ENCODE measurements at regions not wholly inside any gene's neighbourhood (a gene's known extent, or its start where the extent isn't known, plus 50 kb on each side); places are given as distances from the start of the nearest gene placed in this dataset.
A peak's percentile ranks its signal among the peaks of the same experiment; 100 is the strongest.

- H3K36me3 ChIP-seq (ENCODE audit: insufficient read depth, insufficient read length, low read length), result no peaks in the 10 kb centered on the region
- H3K27me3 ChIP-seq (ENCODE audit: insufficient read depth, insufficient read length), result no peaks in the 10 kb centered on the region
- no peak for DNase-seq (ENCODE audit: low read depth, low spot score)
- no peaks in the 10 kb centered on the region for H3K4me1 ChIP-seq (ENCODE audit: insufficient read depth, insufficient read length)
- H3K4me3 ChIP-seq (ENCODE audit: insufficient read length, low read depth), result no peak overlapping the region
- H3K9me3 ChIP-seq (ENCODE audit: insufficient read depth, low read length), result no peaks in the 10 kb centered on the region
- no peak overlapping the region for H3K9ac ChIP-seq (ENCODE audit: insufficient read length, low read depth)
- TF ChIP-seq SUZ12 (IDR thresholded peaks at IDR 0.05; ENCODE audit: extremely low read depth, insufficient read depth, insufficient read length) (no peak), ZNF274 (IDR thresholded peaks at IDR 0.05; ENCODE audit: low read depth, low read length) (no peak), YY1 (IDR thresholded peaks at IDR 0.05; ENCODE audit: insufficient read depth, insufficient read length) (no peak)
Observed at GRCh38 chr21:22993822-22994574, 1995.8 kb downstream of the NCAM2 start.

- no peaks in the 10 kb centered on the region for H3K4me1 ChIP-seq (ENCODE audit: insufficient read depth, insufficient read length)
Observed at GRCh38 chr21:23003951-23004350, 2005.7 kb downstream of the NCAM2 start.

GRCh38 chr21:23008601-23009202 lies 2010.5 kb downstream of the NCAM2 start:
- Histone ChIP-seq H3K27me3 (ENCODE audit: insufficient read depth, insufficient read length) (no peaks in the 10 kb centered on the region), H3K9ac (ENCODE audit: insufficient read length, low read depth) (no peak overlapping the region), H3K9me3 (ENCODE audit: insufficient read depth, low read length) (no peaks in the 10 kb centered on the region), H3K4me1 (ENCODE audit: insufficient read depth, insufficient read length) (no peaks in the 10 kb centered on the region), H3K4me3 (ENCODE audit: insufficient read length, low read depth) (no peak overlapping the region), H3K36me3 (ENCODE audit: insufficient read depth, insufficient read length, low read length) (no peaks in the 10 kb centered on the region)
- DNase-seq (ENCODE audit: low read depth, low spot score), result no peak
- TF ChIP-seq ZNF274 (IDR thresholded peaks at IDR 0.05; ENCODE audit: low read depth, low read length) (no peak), SUZ12 (IDR thresholded peaks at IDR 0.05; ENCODE audit: extremely low read depth, insufficient read depth, insufficient read length) (no peak)

More at GRCh38 chr21:23003951-23004350, 2005.7 kb downstream of the NCAM2 start:
- no peaks in the 10 kb centered on the region for H3K9me3 ChIP-seq (ENCODE audit: insufficient read depth, low read length)
- no peak overlapping the region for H3K4me3 ChIP-seq (ENCODE audit: insufficient read length, low read depth)
- no peak overlapping the region for H3K9ac ChIP-seq (ENCODE audit: insufficient read length, low read depth)
- DNase-seq (ENCODE audit: low read depth, low spot score), result no peak
- H3K27me3 ChIP-seq (ENCODE audit: insufficient read depth, insufficient read length), result no peaks in the 10 kb centered on the region
- no peak for TF ChIP-seq YY1 (IDR thresholded peaks at IDR 0.05; ENCODE audit: insufficient read depth, insufficient read length)
- no peak for TF ChIP-seq ZNF274 (IDR thresholded peaks at IDR 0.05; ENCODE audit: low read depth, low read length)
- no peak for TF ChIP-seq SUZ12 (IDR thresholded peaks at IDR 0.05; ENCODE audit: extremely low read depth, insufficient read depth, insufficient read length)
- no peaks in the 10 kb centered on the region for H3K36me3 ChIP-seq (ENCODE audit: insufficient read depth, insufficient read length, low read length)

GRCh38 chr21:23009360-23009759 lies 2011.2 kb downstream of the NCAM2 start:
- no peak for DNase-seq (ENCODE audit: low read depth, low spot score)
- Histone ChIP-seq H3K4me1 (ENCODE audit: insufficient read depth, insufficient read length) (no peaks in the 10 kb centered on the region), H3K36me3 (ENCODE audit: insufficient read depth, insufficient read length, low read length) (no peaks in the 10 kb centered on the region), H3K9me3 (ENCODE audit: insufficient read depth, low read length) (no peaks in the 10 kb centered on the region), H3K4me3 (ENCODE audit: insufficient read length, low read depth) (no peak overlapping the region), H3K27me3 (ENCODE audit: insufficient read depth, insufficient read length) (no peaks in the 10 kb centered on the region), H3K9ac (ENCODE audit: insufficient read length, low read depth) (no peak overlapping the region)
- TF ChIP-seq SUZ12 (IDR thresholded peaks at IDR 0.05; ENCODE audit: extremely low read depth, insufficient read depth, insufficient read length), result no peak
- no peak for TF ChIP-seq ZNF274 (IDR thresholded peaks at IDR 0.05; ENCODE audit: low read depth, low read length)
- no peak for TF ChIP-seq YY1 (IDR thresholded peaks at IDR 0.05; ENCODE audit: insufficient read depth, insufficient read length)

- Histone ChIP-seq H3K4me1 (ENCODE audit: insufficient read depth, insufficient read length) (no peaks in the 10 kb centered on the region), H3K27me3 (ENCODE audit: insufficient read depth, insufficient read length) (no peaks in the 10 kb centered on the region), H3K36me3 (ENCODE audit: insufficient read depth, insufficient read length, low read length) (no peaks in the 10 kb centered on the region), H3K4me3 (ENCODE audit: insufficient read length, low read depth) (no peak overlapping the region), H3K9me3 (ENCODE audit: insufficient read depth, low read length) (no peaks in the 10 kb centered on the region), H3K9ac (ENCODE audit: insufficient read length, low read depth) (no peak overlapping the region)
- no peak for DNase-seq (ENCODE audit: low read depth, low spot score)
- no peak for TF ChIP-seq SUZ12 (IDR thresholded peaks at IDR 0.05; ENCODE audit: extremely low read depth, insufficient read depth, insufficient read length)
- TF ChIP-seq ZNF274 (IDR thresholded peaks at IDR 0.05; ENCODE audit: low read depth, low read length), result no peak
- no peak for TF ChIP-seq YY1 (IDR thresholded peaks at IDR 0.05; ENCODE audit: insufficient read depth, insufficient read length)
Observed at GRCh38 chr21:23014021-23014420, 2015.8 kb downstream of the NCAM2 start.

- no peak for TF ChIP-seq YY1 (IDR thresholded peaks at IDR 0.05; ENCODE audit: insufficient read depth, insufficient read length)
- TF ChIP-seq ZNF274 (IDR thresholded peaks at IDR 0.05; ENCODE audit: low read depth, low read length), result no peak
- no peak for TF ChIP-seq SUZ12 (IDR thresholded peaks at IDR 0.05; ENCODE audit: extremely low read depth, insufficient read depth, insufficient read length)
- Histone ChIP-seq H3K27me3 (ENCODE audit: insufficient read depth, insufficient read length) (no peaks in the 10 kb centered on the region), H3K4me3 (ENCODE audit: insufficient read length, low read depth) (no peak overlapping the region), H3K9ac (ENCODE audit: insufficient read length, low read depth) (no peak overlapping the region), H3K4me1 (ENCODE audit: insufficient read depth, insufficient read length) (no peaks in the 10 kb centered on the region), H3K9me3 (ENCODE audit: insufficient read depth, low read length) (peaks cover 4% of the 10 kb centered on the region; the same call in 1 of the 2 replicates), H3K36me3 (ENCODE audit: insufficient read depth, insufficient read length, low read length) (no peaks in the 10 kb centered on the region)
- DNase-seq (ENCODE audit: low read depth, low spot score), result peak; percentile 47
Observed at GRCh38 chr21:23016617-23017016, 2018.4 kb downstream of the NCAM2 start.

- no peaks in the 10 kb centered on the region for H3K27me3 ChIP-seq (ENCODE audit: insufficient read depth, insufficient read length)
- no peak for TF ChIP-seq SUZ12 (IDR thresholded peaks at IDR 0.05; ENCODE audit: extremely low read depth, insufficient read depth, insufficient read length)
- no peak for TF ChIP-seq ZNF274 (IDR thresholded peaks at IDR 0.05; ENCODE audit: low read depth, low read length)
- TF ChIP-seq YY1 (IDR thresholded peaks at IDR 0.05; ENCODE audit: insufficient read depth, insufficient read length), result no peak
- no peak overlapping the region for H3K9ac ChIP-seq (ENCODE audit: insufficient read length, low read depth)
- no peaks in the 10 kb centered on the region for H3K36me3 ChIP-seq (ENCODE audit: insufficient read depth, insufficient read length, low read length)
- no peak for DNase-seq (ENCODE audit: low read depth, low spot score)
- H3K4me1 ChIP-seq (ENCODE audit: insufficient read depth, insufficient read length), result no peaks in the 10 kb centered on the region
- no peak overlapping the region for H3K4me3 ChIP-seq (ENCODE audit: insufficient read length, low read depth)
- peaks cover 4% of the 10 kb centered on the region; the same call in 1 of the 2 replicates for H3K9me3 ChIP-seq (ENCODE audit: insufficient read depth, low read length)
Observed at GRCh38 chr21:23017989-23018388, 2019.8 kb downstream of the NCAM2 start.

Measured in NT2/D1 (cell line).